ENCODE measurements at regions not wholly inside any gene's neighbourhood (a gene's known extent, or its start where the extent isn't known, plus 50 kb on each side); places are given as distances from the start of the nearest gene placed in this dataset.

DNA sequence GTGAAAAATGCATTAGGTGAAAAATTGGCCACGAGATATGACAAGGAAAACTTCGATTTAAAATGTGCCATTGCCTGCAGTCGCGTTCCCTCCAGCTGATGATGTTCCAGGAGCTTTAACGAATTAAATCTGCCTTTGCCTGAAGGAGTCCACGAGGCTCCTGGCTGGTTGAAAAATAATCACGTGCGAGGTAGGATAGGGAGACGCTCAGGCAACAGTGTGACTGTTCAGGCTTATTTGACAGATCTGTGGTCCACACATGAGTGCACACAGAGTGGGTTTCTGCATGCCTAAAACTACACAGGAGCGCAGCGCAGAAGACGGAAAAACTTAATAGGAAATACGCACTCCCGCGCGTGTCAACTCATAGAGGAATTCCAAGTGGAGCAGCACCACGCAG is 204.0 kb upstream of the PITRM1 start:
- TF ChIP-seq CTCF (IDR thresholded peaks at IDR 0.05; ENCODE audit: insufficient read depth, low read length): no peak
- no peak for TF ChIP-seq POLR2AphosphoS5 (IDR thresholded peaks at IDR 0.05; ENCODE audit: low read depth)
